ENCODE measurements at regions not wholly inside any gene's neighbourhood (a gene's known extent, or its start where the extent isn't known, plus 50 kb on each side); places are given as distances from the start of the nearest gene placed in this dataset.
A peak's percentile ranks its signal among the peaks of the same experiment; 100 is the strongest.

DNA sequence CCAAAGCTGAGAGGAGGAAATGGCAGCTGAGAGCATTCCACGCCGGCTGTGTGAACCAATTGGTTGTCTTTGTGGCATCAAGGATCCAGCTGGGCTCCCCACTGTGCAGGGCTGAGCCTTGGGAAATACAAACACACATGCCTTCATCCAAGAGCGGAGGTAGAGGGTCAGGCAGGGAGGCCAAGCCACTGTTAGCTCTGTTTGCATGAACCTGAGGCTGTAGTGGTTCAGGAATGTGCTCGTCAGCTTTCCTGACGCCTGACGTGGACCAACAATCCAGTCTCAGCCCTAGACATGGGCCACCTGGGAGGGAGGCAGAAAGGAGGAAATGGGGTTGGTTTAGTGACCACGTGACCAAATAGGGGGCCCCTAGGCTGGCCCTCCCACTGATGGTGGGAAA lies 276.9 kb downstream of the TLE3 start:
- H3K27me3 ChIP-seq (ENCODE audit: control insufficient read depth, insufficient read depth, low read length), result peaks cover 8% of the 10 kb centered on the region
- TF ChIP-seq, protein P1, sequence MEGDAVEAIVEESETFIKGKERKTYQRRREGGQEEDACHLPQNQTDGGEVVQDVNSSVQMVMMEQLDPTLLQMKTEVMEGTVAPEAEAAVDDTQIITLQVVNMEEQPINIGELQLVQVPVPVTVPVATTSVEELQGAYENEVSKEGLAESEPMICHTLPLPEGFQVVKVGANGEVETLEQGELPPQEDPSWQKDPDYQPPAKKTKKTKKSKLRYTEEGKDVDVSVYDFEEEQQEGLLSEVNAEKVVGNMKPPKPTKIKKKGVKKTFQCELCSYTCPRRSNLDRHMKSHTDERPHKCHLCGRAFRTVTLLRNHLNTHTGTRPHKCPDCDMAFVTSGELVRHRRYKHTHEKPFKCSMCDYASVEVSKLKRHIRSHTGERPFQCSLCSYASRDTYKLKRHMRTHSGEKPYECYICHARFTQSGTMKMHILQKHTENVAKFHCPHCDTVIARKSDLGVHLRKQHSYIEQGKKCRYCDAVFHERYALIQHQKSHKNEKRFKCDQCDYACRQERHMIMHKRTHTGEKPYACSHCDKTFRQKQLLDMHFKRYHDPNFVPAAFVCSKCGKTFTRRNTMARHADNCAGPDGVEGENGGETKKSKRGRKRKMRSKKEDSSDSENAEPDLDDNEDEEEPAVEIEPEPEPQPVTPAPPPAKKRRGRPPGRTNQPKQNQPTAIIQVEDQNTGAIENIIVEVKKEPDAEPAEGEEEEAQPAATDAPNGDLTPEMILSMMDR (conservative IDR thresholded peaks at IDR 0.05 in 1 of 2, IDR thresholded peaks at IDR 0.05 in 1 of 2; ENCODE audit: low read depth in 1 of 2, low read length in 2 of 2), result no peak
- no peak for TF ChIP-seq EZH2 (IDR thresholded peaks at IDR 0.05; ENCODE audit: low read length, missing control alignments)
- no peaks in the 10 kb centered on the region for H3K4me1 ChIP-seq (ENCODE audit: control insufficient read depth, extremely low read depth, insufficient read depth, low read length)
- H3K9me3 ChIP-seq (ENCODE audit: control insufficient read depth, insufficient read depth, low read depth, low read length), result no peaks in the 10 kb centered on the region
- no peak overlapping the region for H3K27ac ChIP-seq (ENCODE audit: insufficient read depth, low read length)
- no peak overlapping the region for H2AFZ ChIP-seq (ENCODE audit: low read length)
- H3K4me2 ChIP-seq (ENCODE audit: extremely low read depth, insufficient read depth, low read length), result no peak overlapping the region
- H4K20me1 ChIP-seq (ENCODE audit: control insufficient read depth, extremely low read depth, insufficient read depth, low read length), result no peaks in the 10 kb centered on the region
- H3K36me3 ChIP-seq (ENCODE audit: control insufficient read depth, insufficient read depth, low read length), result no peaks in the 10 kb centered on the region
- DNase-seq (ENCODE audit: low read depth in 2 of 2), result peak in 1 of 2 donors; percentile 21
- no peak overlapping the region for H3K4me3 ChIP-seq (replicated peaks in 1 of 4; ENCODE audit: control extremely low read depth in 1 of 4, insufficient read depth in 1 of 4, low read depth in 3 of 4, low read length in 4 of 4)
- H3K9ac ChIP-seq (ENCODE audit: insufficient read depth, low read length), result no peak overlapping the region
- no peaks in the 10 kb centered on the region for H3K79me2 ChIP-seq (ENCODE audit: control insufficient read depth, insufficient read depth, low read length)

DNA sequence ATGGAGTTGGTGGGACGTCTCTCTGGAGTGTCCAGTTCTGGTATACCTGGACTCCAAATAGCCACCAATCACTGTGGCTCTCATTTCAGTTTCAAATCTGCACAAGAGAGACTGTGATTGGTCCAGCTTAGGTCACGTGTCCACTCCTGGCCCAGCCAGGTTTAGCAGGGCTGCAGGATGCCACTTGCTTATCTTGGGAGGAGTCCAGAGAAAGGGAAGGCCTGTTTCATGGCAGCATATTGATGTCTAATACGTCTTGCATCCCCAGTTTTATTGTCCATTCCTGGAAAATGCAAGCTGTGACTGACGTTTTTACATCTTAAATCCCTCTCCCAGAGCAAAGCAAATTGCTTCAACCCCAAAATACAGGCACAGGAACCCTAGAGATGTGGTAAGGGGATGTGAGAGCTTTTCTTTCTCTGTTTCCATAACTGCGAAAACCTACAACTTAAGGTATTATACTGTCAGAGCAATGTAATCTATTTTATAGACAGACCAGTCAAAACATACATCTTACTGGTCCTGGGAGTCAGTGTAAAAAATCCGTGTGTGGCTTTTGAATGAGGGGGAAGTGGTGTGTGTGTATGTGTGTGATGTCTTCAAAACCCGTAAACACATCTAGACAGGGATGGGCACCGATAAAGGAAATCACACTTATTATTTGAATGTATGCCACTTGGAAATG lies 274.4 kb downstream of the TLE3 start:
- DNase-seq (ENCODE audit: low read depth in 2 of 2), result peak in 1 of 2 donors; percentile 11
- no peak overlapping the region for H3K9ac ChIP-seq (ENCODE audit: insufficient read depth, low read length)
- H3K9me3 ChIP-seq (ENCODE audit: control insufficient read depth, insufficient read depth, low read depth, low read length), result no peaks in the 10 kb centered on the region
- no peak overlapping the region for H3K4me2 ChIP-seq (ENCODE audit: extremely low read depth, insufficient read depth, low read length)
- no peak overlapping the region for H2AFZ ChIP-seq (ENCODE audit: low read length)
- H3K4me3 ChIP-seq (replicated peaks in 1 of 4; ENCODE audit: control extremely low read depth in 1 of 4, insufficient read depth in 1 of 4, low read depth in 3 of 4, low read length in 4 of 4), result no peak overlapping the region
- no peak for TF ChIP-seq EZH2 (IDR thresholded peaks at IDR 0.05; ENCODE audit: low read length, missing control alignments)
- TF ChIP-seq, protein P1 (conservative IDR thresholded peaks at IDR 0.05 in 1 of 2, IDR thresholded peaks at IDR 0.05 in 1 of 2; ENCODE audit: low read depth in 1 of 2, low read length in 2 of 2), result no peak
- H3K36me3 ChIP-seq (ENCODE audit: control insufficient read depth, insufficient read depth, low read length), result no peaks in the 10 kb centered on the region
- peaks cover 7% of the 10 kb centered on the region for H3K27me3 ChIP-seq (ENCODE audit: control insufficient read depth, insufficient read depth, low read length)
- H4K20me1 ChIP-seq (ENCODE audit: control insufficient read depth, extremely low read depth, insufficient read depth, low read length), result no peaks in the 10 kb centered on the region
- no peaks in the 10 kb centered on the region for H3K4me1 ChIP-seq (ENCODE audit: control insufficient read depth, extremely low read depth, insufficient read depth, low read length)
- no peaks in the 10 kb centered on the region for H3K79me2 ChIP-seq (ENCODE audit: control insufficient read depth, insufficient read depth, low read length)
- H3K27ac ChIP-seq (ENCODE audit: insufficient read depth, low read length), result no peak overlapping the region

DNA sequence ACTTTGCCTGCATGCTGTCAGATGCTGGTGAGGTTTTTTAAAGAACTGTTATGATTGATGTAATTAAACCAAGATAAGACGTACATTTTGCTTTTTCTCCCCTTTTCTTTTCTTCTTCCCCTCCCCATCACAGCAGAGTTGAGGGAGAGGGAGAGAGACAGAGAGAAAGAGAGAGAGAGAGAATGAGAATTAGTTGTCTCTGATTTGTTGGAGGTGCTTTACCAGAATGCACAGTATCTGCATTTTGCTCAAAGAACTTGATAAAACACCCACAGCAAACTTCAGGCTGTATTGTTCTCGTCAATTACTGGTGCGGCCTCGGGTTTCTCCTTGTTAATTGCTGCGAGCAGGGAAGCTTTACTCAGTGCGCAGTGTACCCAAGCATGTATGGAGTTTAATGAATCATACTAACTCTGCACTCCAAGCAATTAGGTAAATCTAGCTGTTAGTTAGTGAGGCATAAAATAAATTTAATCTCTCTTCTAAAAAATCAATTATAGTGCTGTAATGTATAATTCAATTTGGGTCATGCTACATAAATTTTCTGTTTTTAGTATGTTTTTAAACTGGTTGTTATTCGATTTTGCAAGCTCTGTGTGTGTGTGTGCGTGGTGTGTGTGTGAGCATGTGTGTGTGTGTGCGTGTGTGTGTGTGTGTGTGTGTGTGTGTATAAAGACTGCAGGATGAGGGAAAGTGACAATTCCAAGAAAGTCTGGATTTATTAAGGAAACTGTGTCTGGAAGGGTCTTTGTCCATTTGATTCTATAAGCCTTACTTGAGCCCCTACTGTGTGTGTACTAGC lies 273.4 kb downstream of the TLE3 start:
- peaks cover 4% of the 10 kb centered on the region for H3K27me3 ChIP-seq (ENCODE audit: control insufficient read depth, insufficient read depth, low read length)
- H3K27ac ChIP-seq (ENCODE audit: insufficient read depth, low read length), result no peak overlapping the region
- H3K4me3 ChIP-seq (replicated peaks in 1 of 4; ENCODE audit: control extremely low read depth in 1 of 4, insufficient read depth in 1 of 4, low read depth in 3 of 4, low read length in 4 of 4), result no peak overlapping the region
- no peaks in the 10 kb centered on the region for H3K9me3 ChIP-seq (ENCODE audit: control insufficient read depth, insufficient read depth, low read depth, low read length)
- no peak overlapping the region for H3K4me2 ChIP-seq (ENCODE audit: extremely low read depth, insufficient read depth, low read length)
- no peak overlapping the region for H3K9ac ChIP-seq (ENCODE audit: insufficient read depth, low read length)
- no peak for DNase-seq (ENCODE audit: low read depth in 2 of 2)
- no peak for TF ChIP-seq EZH2 (IDR thresholded peaks at IDR 0.05; ENCODE audit: low read length, missing control alignments)
- TF ChIP-seq, protein P1 (conservative IDR thresholded peaks at IDR 0.05 in 1 of 2, IDR thresholded peaks at IDR 0.05 in 1 of 2; ENCODE audit: low read depth in 1 of 2, low read length in 2 of 2), result no peak
- H3K36me3 ChIP-seq (ENCODE audit: control insufficient read depth, insufficient read depth, low read length), result no peaks in the 10 kb centered on the region
- no peaks in the 10 kb centered on the region for H4K20me1 ChIP-seq (ENCODE audit: control insufficient read depth, extremely low read depth, insufficient read depth, low read length)
- H2AFZ ChIP-seq (ENCODE audit: low read length), result no peak overlapping the region
- H3K4me1 ChIP-seq (ENCODE audit: control insufficient read depth, extremely low read depth, insufficient read depth, low read length), result no peaks in the 10 kb centered on the region
- no peaks in the 10 kb centered on the region for H3K79me2 ChIP-seq (ENCODE audit: control insufficient read depth, insufficient read depth, low read length)
